ENCODE measurements at regions not wholly inside any gene's neighbourhood (a gene's known extent, or its start where the extent isn't known, plus 50 kb on each side); places are given as distances from the start of the nearest gene placed in this dataset.

- DNase-seq: no peak
These were observed 411.2 kb upstream of the PIK3C3 start for GRCh38 chr18:41543815-41544214.

- no peak for DNase-seq
These were observed 414.7 kb upstream of the PIK3C3 start for GRCh38 chr18:41540237-41540871.

- no peak for DNase-seq
These were observed 416.3 kb upstream of the PIK3C3 start for GRCh38 chr18:41538751-41539150.

GRCh38 chr18:41537666-41538065 is 417.4 kb upstream of the PIK3C3 start:
- no peak for DNase-seq

- DNase-seq: no peak
These were observed 422.5 kb upstream of the PIK3C3 start for GRCh38 chr18:41532344-41533086.

- no peak for DNase-seq
These were observed 424.1 kb upstream of the PIK3C3 start for GRCh38 chr18:41530970-41531369.

- DNase-seq: no peak
These were observed 425.9 kb upstream of the PIK3C3 start for GRCh38 chr18:41529093-41529492.

- no peak for DNase-seq
These were observed 429.0 kb upstream of the PIK3C3 start for GRCh38 chr18:41526054-41526453.

- DNase-seq: no peak
These were observed 430.2 kb upstream of the PIK3C3 start for GRCh38 chr18:41524674-41525470.

- DNase-seq: no peak
These were observed 437.9 kb upstream of the PIK3C3 start for GRCh38 chr18:41517142-41517541.

GRCh38 chr18:41513438-41513837 is 441.6 kb upstream of the PIK3C3 start:
- no peak for DNase-seq

GRCh38 chr18:41504316-41504715 is 450.7 kb upstream of the PIK3C3 start:
- no peak for DNase-seq

GRCh38 chr18:41501848-41502247 is 453.2 kb upstream of the PIK3C3 start:
- no peak for DNase-seq

- no peak for DNase-seq
These were observed 455.7 kb upstream of the PIK3C3 start for GRCh38 chr18:41499345-41499744.

GRCh38 chr18:41490861-41491260 is 464.2 kb upstream of the PIK3C3 start:
- DNase-seq: no peak

GRCh38 chr18:41486575-41486974 is 468.5 kb upstream of the PIK3C3 start:
- DNase-seq: no peak

- no peak for DNase-seq
These were observed 471.0 kb upstream of the PIK3C3 start for GRCh38 chr18:41484069-41484468.

GRCh38 chr18:41482501-41482900 is 472.5 kb upstream of the PIK3C3 start:
- DNase-seq: no peak

- DNase-seq: no peak
These were observed 488.4 kb upstream of the PIK3C3 start for GRCh38 chr18:41466436-41467160.

- DNase-seq: no peak
These were observed 489.6 kb upstream of the PIK3C3 start for GRCh38 chr18:41465386-41465785.

- DNase-seq: no peak
These were observed 490.8 kb upstream of the PIK3C3 start for GRCh38 chr18:41464278-41464677.

- DNase-seq: no peak
These were observed 492.1 kb upstream of the PIK3C3 start for GRCh38 chr18:41462946-41463345.
